ENCODE measurements at regions not wholly inside any gene's neighbourhood (a gene's known extent, or its start where the extent isn't known, plus 50 kb on each side); places are given as distances from the start of the nearest gene placed in this dataset.
A peak's percentile ranks its signal among the peaks of the same experiment; 100 is the strongest.
"Not testable (repeated sequence)": the region's sequence is repeated elsewhere in the genome, so short reads cannot be mapped to it uniquely, and the experiment has no call there.

DNA sequence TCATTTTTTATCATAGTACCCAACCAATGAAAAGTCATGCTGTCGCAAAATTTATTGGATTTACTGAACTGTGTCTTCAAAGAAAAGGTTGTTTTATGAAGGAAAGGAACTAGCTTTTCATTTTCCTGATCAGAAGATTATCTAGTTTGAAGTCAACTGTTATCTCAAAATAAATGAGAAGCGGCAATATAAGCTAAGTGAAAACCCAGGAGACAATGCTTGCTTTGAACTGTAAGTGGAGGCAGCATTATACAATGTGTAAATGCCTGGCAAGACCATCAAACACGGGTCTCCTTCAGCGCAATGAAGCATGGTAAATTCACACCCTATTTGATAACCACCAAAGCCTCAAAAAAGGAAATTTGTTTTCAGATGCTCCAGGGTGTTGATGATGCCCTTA, 134.4 kb upstream of the PTBP2 start:
- H3K36me3 Mint-ChIP-seq (ENCODE audit: low read depth): no peaks in the 10 kb centered on the region
- H3K27me3 Mint-ChIP-seq: no peaks in the 10 kb centered on the region
- ChIA-PET POLR2A (interaction anchor here (0.5 kb wide), 1 partner anchor 15 kb away, joined by 3 read pairs; no protein-coding TSS in a partner anchor), CTCF (no interaction called here)
- DNase-seq (no peak), ATAC-seq (no peak)
- H3K27ac Mint-ChIP-seq: no peak overlapping the region
- TF ChIP-seq, protein P1, sequence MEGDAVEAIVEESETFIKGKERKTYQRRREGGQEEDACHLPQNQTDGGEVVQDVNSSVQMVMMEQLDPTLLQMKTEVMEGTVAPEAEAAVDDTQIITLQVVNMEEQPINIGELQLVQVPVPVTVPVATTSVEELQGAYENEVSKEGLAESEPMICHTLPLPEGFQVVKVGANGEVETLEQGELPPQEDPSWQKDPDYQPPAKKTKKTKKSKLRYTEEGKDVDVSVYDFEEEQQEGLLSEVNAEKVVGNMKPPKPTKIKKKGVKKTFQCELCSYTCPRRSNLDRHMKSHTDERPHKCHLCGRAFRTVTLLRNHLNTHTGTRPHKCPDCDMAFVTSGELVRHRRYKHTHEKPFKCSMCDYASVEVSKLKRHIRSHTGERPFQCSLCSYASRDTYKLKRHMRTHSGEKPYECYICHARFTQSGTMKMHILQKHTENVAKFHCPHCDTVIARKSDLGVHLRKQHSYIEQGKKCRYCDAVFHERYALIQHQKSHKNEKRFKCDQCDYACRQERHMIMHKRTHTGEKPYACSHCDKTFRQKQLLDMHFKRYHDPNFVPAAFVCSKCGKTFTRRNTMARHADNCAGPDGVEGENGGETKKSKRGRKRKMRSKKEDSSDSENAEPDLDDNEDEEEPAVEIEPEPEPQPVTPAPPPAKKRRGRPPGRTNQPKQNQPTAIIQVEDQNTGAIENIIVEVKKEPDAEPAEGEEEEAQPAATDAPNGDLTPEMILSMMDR (IDR thresholded peaks at IDR 0.05): no peak
- no peak overlapping the region for H3K4me3 Mint-ChIP-seq
- H3K9me3 Mint-ChIP-seq: no peaks in the 10 kb centered on the region
- intact Hi-C loops (cut with micrococcal nuclease): no loop called here
- H3K4me1 Mint-ChIP-seq (ENCODE audit: low read depth): no peaks in the 10 kb centered on the region

DNA sequence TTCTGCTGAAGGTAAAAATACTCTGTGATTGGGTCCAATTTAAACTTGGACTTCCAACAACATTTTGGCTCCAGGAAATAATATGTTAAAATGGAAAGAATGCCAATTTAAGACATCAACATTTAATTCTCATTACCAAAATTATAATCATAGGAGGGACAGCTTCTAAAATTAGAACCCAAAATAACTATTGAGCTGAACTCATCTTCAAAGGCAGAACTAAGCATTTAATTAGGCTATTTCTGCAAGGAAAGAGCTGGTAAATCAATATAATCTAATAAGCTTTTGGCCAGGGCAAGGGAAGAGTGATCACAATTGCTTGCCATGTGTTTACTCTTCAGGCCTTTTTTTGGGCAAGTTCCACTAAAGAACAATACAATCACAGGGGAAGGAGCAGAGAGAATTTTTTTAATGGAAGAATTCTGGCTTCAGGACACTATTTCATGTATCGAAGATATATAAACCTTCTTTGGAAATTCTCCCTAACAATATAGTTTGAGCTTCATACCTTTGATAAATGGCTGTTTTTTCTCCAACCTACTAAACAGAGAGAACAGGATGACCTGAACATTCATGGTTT, 133.1 kb upstream of the PTBP2 start:
- TF ChIP-seq, protein P1 (IDR thresholded peaks at IDR 0.05): no peak
- intact Hi-C loops (cut with micrococcal nuclease): no loop called here
- ChIA-PET CTCF (no interaction called here), POLR2A (no interaction called here)
- no peak for DNase-seq
- Mint-ChIP-seq H3K36me3 (ENCODE audit: low read depth) (no peaks in the 10 kb centered on the region), H3K4me3 (no peak overlapping the region), H3K4me1 (ENCODE audit: low read depth) (no peaks in the 10 kb centered on the region), H3K27me3 (no peaks in the 10 kb centered on the region), H3K27ac (no peak overlapping the region), H3K9me3 (no peaks in the 10 kb centered on the region)
- ATAC-seq: no peak

DNA sequence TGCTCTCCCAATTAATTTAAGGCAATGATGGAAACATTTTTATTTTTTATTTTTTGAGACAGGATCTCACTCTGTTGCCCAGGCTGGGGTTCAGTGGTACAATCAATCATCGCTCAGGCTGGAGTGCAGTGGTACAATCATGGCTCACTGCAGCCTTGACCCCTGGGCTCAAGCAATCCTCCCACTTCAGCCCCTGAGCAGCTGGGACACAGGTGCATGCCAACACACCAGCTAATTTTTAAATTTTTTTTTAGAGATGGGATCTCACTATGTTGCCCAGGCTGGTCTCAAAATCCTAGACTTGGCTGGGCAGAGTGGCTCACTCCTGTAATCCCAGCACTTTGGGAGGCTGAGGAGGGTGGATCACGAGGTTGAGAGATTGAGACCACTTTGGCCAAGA, 126.1 kb upstream of the PTBP2 start:
- POLR2A ChIA-PET; DNase-seq; intact Hi-C loops (cut with micrococcal nuclease); H3K27me3 Mint-ChIP-seq; H3K4me3 Mint-ChIP-seq; H3K27ac Mint-ChIP-seq; H3K36me3 Mint-ChIP-seq (ENCODE audit: low read depth); ATAC-seq; H3K9me3 Mint-ChIP-seq; CTCF ChIA-PET; H3K4me1 Mint-ChIP-seq (ENCODE audit: low read depth): not testable (repeated sequence)

DNA sequence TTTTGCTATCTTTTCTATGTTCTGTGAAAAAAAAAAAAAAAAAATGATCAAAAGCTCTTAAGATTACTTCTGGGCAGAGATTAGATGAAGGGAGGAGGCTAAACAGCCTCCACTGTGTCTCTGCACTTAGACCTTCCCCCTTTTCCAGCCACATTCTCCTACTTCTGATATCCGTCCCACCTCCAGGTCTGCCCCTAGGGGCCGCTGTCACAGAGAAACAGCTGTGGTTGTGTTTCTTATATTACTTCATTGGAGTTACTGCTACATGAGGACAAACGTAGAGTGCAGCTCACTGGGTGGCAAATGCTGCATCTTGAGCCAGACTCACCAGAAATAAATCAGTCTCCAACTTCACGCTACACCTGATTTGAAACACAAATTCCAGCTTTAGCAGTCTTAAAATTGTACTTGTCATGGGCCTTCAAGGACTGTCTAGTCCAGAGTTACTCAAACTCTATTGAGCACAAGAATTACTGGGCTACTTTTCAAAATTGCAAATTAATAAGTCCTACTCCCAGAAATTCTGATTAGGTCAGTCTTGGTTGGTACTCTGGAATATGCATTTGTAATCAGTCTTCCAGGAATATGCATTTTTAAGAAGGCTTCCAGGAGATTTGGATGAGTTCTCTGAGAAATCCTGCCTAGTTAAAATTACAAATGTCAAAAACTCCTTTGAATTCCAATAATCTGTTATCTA, 125.2 kb upstream of the PTBP2 start:
- TF ChIP-seq, protein P1 (IDR thresholded peaks at IDR 0.05): peak; percentile 60
- ATAC-seq (peak; percentile 55), DNase-seq (peak; percentile 35)
- CTCF ChIA-PET: no interaction called here
- Mint-ChIP-seq H3K9me3 (no peaks in the 10 kb centered on the region), H3K4me3 (no peak overlapping the region), H3K4me1 (ENCODE audit: low read depth) (no peaks in the 10 kb centered on the region), H3K27me3 (peaks cover 3% of the 10 kb centered on the region), H3K27ac (no peak overlapping the region), H3K36me3 (ENCODE audit: low read depth) (no peaks in the 10 kb centered on the region)
- intact Hi-C loops (cut with micrococcal nuclease): no loop called here
- POLR2A ChIA-PET: no interaction called here

DNA sequence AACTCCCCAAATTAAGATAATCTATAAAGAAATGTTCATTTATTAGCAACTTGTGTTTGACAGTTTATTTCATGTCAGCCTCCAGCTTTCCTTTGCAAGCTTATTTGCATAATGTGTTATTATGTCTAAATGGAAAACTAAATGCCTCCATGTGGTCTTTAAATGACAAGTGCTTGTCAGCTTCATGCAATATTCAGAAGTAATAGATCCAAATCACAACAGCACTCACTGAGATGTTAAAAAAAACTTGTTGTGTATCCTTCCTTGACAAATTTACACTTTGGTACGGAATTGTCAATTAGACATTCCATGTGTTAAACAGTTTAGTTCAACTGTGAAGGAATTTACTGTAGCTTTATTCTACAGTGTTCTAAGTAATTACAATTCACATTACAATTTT, 124.4 kb upstream of the PTBP2 start:
- POLR2A ChIA-PET: interaction anchor here (0.7 kb wide), 1 partner anchor 605 kb away, joined by 3 read pairs; no protein-coding TSS in a partner anchor
- CTCF ChIA-PET: no interaction called here
- Mint-ChIP-seq H3K27ac (no peak overlapping the region), H3K4me3 (no peak overlapping the region), H3K36me3 (ENCODE audit: low read depth) (no peaks in the 10 kb centered on the region), H3K27me3 (peaks cover 3% of the 10 kb centered on the region), H3K9me3 (no peaks in the 10 kb centered on the region), H3K4me1 (ENCODE audit: low read depth) (no peaks in the 10 kb centered on the region)
- no peak for ATAC-seq
- DNase-seq: no peak
- TF ChIP-seq, protein P1 (IDR thresholded peaks at IDR 0.05): no peak
- intact Hi-C loops (cut with micrococcal nuclease): no loop called here

Data from activated CD8-positive, alpha-beta T cell treated with anti-CD3 and anti-CD28 coated beads for 36 hours (primary cell).